H9 (cell line): ENCODE measurements at regions not wholly inside any gene's neighbourhood (a gene's known extent, or its start where the extent isn't known, plus 50 kb on each side); places are given as distances from the start of the nearest gene placed in this dataset.

Experiments
- DNase-seq: peaks from one replicate; pipeline ENCODE4 v3.0.0-alpha.2; 2017
- H2AFZ ChIP-seq: one replicate; pipeline ENCODE4 v1.6.1; 2013; ENCODE audit warnings: mild to moderate bottlenecking, low read length, control low read depth, moderate library complexity
- H2AK5ac ChIP-seq: 2 replicates; pipeline ENCODE4 v1.6.1; 2013; ENCODE audit warnings: low read length, control low read depth, mixed read lengths; ENCODE audit not compliant: insufficient read length
- H2BK120ac ChIP-seq: one replicate; pipeline ENCODE4 v1.6.1; 2013; ENCODE audit warnings: low read depth, mild to moderate bottlenecking, low read length, control low read depth, inconsistent platforms; ENCODE audit not compliant: poor library complexity, severe bottlenecking
- H2BK12ac ChIP-seq: 2 replicates; pipeline ENCODE4 v1.6.1; 2013; ENCODE audit warnings: low read length, control low read depth, mixed read lengths, low read depth; ENCODE audit not compliant: insufficient read length
- H2BK15ac ChIP-seq: 2 replicates; pipeline ENCODE4 v1.6.1; 2013; ENCODE audit warnings: low read depth, low read length, control low read depth
- H2BK20ac ChIP-seq: one replicate; pipeline ENCODE4 v1.6.1; 2013; ENCODE audit warnings: low read depth, mild to moderate bottlenecking, low read length, control low read depth, inconsistent platforms; ENCODE audit not compliant: poor library complexity, severe bottlenecking
- H2BK5ac ChIP-seq: 2 replicates; pipeline ENCODE4 v1.6.1; 2013; ENCODE audit warnings: low read length, control low read depth, mixed read lengths; ENCODE audit not compliant: insufficient read length
- H3K14ac ChIP-seq: 2 replicates; pipeline ENCODE4 v1.6.1; 2013; ENCODE audit warnings: low read length, control low read depth; ENCODE audit not compliant: insufficient read depth
- H3K18ac ChIP-seq: 2 replicates; pipeline ENCODE4 v1.6.1; 2013; ENCODE audit warnings: low read depth, mild to moderate bottlenecking, mixed read lengths, low read length, control low read depth; ENCODE audit not compliant: insufficient read length
- H3K23ac ChIP-seq: 2 replicates; pipeline ENCODE4 v1.6.1; 2013; ENCODE audit warnings: low read length, control low read depth, mixed read lengths, low read depth; ENCODE audit not compliant: insufficient read length
- H3K23me2 ChIP-seq: 2 replicates; pipeline ENCODE4 v1.6.1; 2013; ENCODE audit warnings: low read depth, mild to moderate bottlenecking, mixed read lengths, low read length, control low read depth; ENCODE audit not compliant: insufficient read length, poor library complexity, severe bottlenecking
- H3K27ac ChIP-seq: 2 replicates; pipeline ENCODE4 v1.5.1; 2013; ENCODE audit warnings: low read length, control low read depth, mixed read lengths, low read depth; ENCODE audit not compliant: insufficient read length
- H3K27me3 ChIP-seq: 2 replicates; pipeline ENCODE4 v1.6.1; 2013; ENCODE audit warnings: low read length, control low read depth, inconsistent platforms; ENCODE audit not compliant: insufficient read depth
- H3K4ac ChIP-seq: 2 replicates; pipeline ENCODE4 v1.6.1; 2013; ENCODE audit warnings: low read depth, mild to moderate bottlenecking, control low read depth, inconsistent platforms, low read length, moderate library complexity
- H3K4me1 ChIP-seq: 2 replicates; pipeline ENCODE4 v1.6.1; 2013; ENCODE audit warnings: low read length, control low read depth, inconsistent platforms; ENCODE audit not compliant: insufficient read depth
- H3K4me2 ChIP-seq: 2 replicates; pipeline ENCODE4 v1.6.1; 2013; ENCODE audit warnings: low read length, control low read depth, mixed read lengths; ENCODE audit not compliant: insufficient read length, insufficient read depth
- H3K56ac ChIP-seq: 2 replicates; pipeline ENCODE4 v1.6.1; 2013; ENCODE audit warnings: low read depth, mild to moderate bottlenecking, mixed read lengths, low read length, control low read depth; ENCODE audit not compliant: insufficient read length
- H3K79me1 ChIP-seq: 2 replicates; pipeline ENCODE4 v1.6.1; 2013; ENCODE audit warnings: low read depth, mild to moderate bottlenecking, moderate library complexity, low read length, control low read depth, inconsistent platforms; ENCODE audit not compliant: insufficient read depth, poor library complexity, severe bottlenecking
- H3K79me2 ChIP-seq: 2 replicates; pipeline ENCODE4 v1.6.1; 2013; ENCODE audit warnings: low read length, control low read depth, inconsistent platforms; ENCODE audit not compliant: insufficient read depth
- H3K9ac ChIP-seq: 2 replicates; pipeline ENCODE4 v1.6.1; 2013; ENCODE audit warnings: low read length, control low read depth, mixed read lengths; ENCODE audit not compliant: insufficient read length; ENCODE audit errors: extremely low read depth
- H3K9me3 ChIP-seq: one replicate; pipeline ENCODE4 v1.6.1; 2013; ENCODE audit warnings: low read depth, low read length, inconsistent platforms; ENCODE audit not compliant: control insufficient read depth
- H3T11ph ChIP-seq: one replicate; pipeline ENCODE4 v1.6.1; 2013; ENCODE audit warnings: mild to moderate bottlenecking, low read length, control low read depth, inconsistent platforms
- H4K20me1 ChIP-seq: one replicate; pipeline ENCODE4 v1.6.1; 2013; ENCODE audit not compliant: control insufficient read depth, insufficient read length, insufficient read depth
- H4K5ac ChIP-seq: 2 replicates; pipeline ENCODE4 v1.6.1; 2013; ENCODE audit warnings: low read depth, mild to moderate bottlenecking, mixed read lengths, low read length, control low read depth; ENCODE audit not compliant: insufficient read length
- H4K8ac ChIP-seq: replicated peaks from 2 replicates; pipeline ENCODE4 v1.6.1; 2013; ENCODE audit warnings: low read length, control low read depth, mixed read lengths, low read depth; ENCODE audit not compliant: insufficient read length
- H4K91ac ChIP-seq: 2 replicates; pipeline ENCODE4 v1.6.1; 2013; ENCODE audit warnings: low read depth, mild to moderate bottlenecking, moderate library complexity, mixed read lengths, low read length, control low read depth; ENCODE audit not compliant: insufficient read length
- H3K27ac Mint-ChIP-seq, 3 experiments: 2 replicates in 2 of 3; 3 replicates in 1 of 3; pipeline ENCODE4 v1.8.0; 2020 to 2021; ENCODE audit warnings: mixed read lengths in 3 of 3, mild to moderate bottlenecking in 1 of 3, moderate library complexity in 1 of 3
- H3K27me3 Mint-ChIP-seq: 2 replicates; pipeline ENCODE4 v1.8.0; 2021; ENCODE audit warnings: low read depth, mild to moderate bottlenecking, moderate library complexity, mixed read lengths
- H3K36me3 Mint-ChIP-seq, 3 experiments: 2 replicates in 2 of 3; 3 replicates in 1 of 3; pipeline ENCODE4 v1.8.0; 2020 to 2021; ENCODE audit warnings: low read depth in 3 of 3, mixed read lengths in 3 of 3; ENCODE audit not compliant: insufficient read depth in 1 of 3
- H3K4me1 Mint-ChIP-seq, 2 experiments: 2 replicates each; pipeline ENCODE4 v1.8.0; 2020; ENCODE audit warnings: mixed read lengths in 2 of 2
- H3K4me3 Mint-ChIP-seq, 2 experiments: 2 replicates in 1 of 2; 3 replicates in 1 of 2; pipeline ENCODE4 v1.8.0; 2020 to 2021; ENCODE audit warnings: mild to moderate bottlenecking in 2 of 2, mixed read lengths in 2 of 2, moderate library complexity in 1 of 2
- H3K9me3 Mint-ChIP-seq, 2 experiments: 2 replicates in 1 of 2; 3 replicates in 1 of 2; pipeline ENCODE4 v1.8.0; 2020; ENCODE audit warnings: mild to moderate bottlenecking in 2 of 2, mixed read lengths in 2 of 2, moderate library complexity in 1 of 2
- WGBS: extraction: QIAGEN DNeasy Blood & Tissue Kit; methylation state at CpG from one replicate; pipeline ENCODE4 v1.1.7; 2013; ENCODE audit warnings: missing lambda C conversion rate, low lambda C conversion rate, mixed read lengths; ENCODE audit not compliant: insufficient read length; ENCODE audit errors: extremely low coverage; 5-methylcytosine and 5-hydroxymethylcytosine counted together
- TF ChIP-seq, protein P1 (sequence below): fragments of 200-600 bp; sonication (generic); conservative IDR thresholded peaks from 3 replicates; pipeline ENCODE4 v1.8.0; 2021; ENCODE audit warnings: antibody characterized with exemption, mild to moderate bottlenecking

DNA sequence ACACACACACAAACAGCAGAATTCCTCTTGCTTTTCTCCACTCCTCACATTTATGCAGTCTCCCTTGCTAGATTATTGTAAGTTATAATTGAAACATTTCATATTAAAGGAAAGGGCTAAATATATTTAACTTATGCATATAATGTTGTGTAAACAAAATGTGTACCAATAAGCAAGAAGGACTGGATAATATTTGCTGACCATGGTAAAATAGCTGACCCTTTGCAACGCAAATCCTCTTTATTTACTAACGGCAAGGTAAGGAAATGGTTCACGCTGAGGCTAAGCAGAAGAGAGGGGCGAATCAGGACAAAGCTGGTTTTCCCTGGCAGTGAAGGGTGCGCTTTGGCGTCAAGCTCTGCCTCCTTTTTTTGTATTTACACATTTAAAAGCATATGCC, 154.2 kb upstream of the IRX4 start:
- no peak overlapping the region for H3K27ac Mint-ChIP-seq
- no peak overlapping the region for H3K4me3 Mint-ChIP-seq
- no peaks in the 10 kb centered on the region for H3K79me1 ChIP-seq
- H3K27me3 ChIP-seq, result no peaks in the 10 kb centered on the region
- peaks cover 0 to 4% of the 10 kb centered on the region in 2 experiments; a peak in 2 of 5 replicates for H3K9me3 Mint-ChIP-seq
- DNase-seq, result no peak
- no peak overlapping the region for H2AK5ac ChIP-seq
- no peak overlapping the region for H3K18ac ChIP-seq
- no peak overlapping the region for H3K23ac ChIP-seq
- H4K91ac ChIP-seq, result no peak overlapping the region
- no peak overlapping the region for H2BK12ac ChIP-seq
- no peak overlapping the region for H3K14ac ChIP-seq
- H4K8ac ChIP-seq, result no peak overlapping the region
- H2BK5ac ChIP-seq, result no peak overlapping the region
- H2BK20ac ChIP-seq, result no peak overlapping the region
- no peaks in the 10 kb centered on the region for H3K9me3 ChIP-seq
- no peaks in the 10 kb centered on the region for H4K20me1 ChIP-seq
- H3K36me3 Mint-ChIP-seq, result no peaks in the 10 kb centered on the region
- no peak overlapping the region for H2BK15ac ChIP-seq
- H3K9ac ChIP-seq, result no peak overlapping the region
- H3K4ac ChIP-seq, result no peak overlapping the region
- no peak overlapping the region for H3K4me2 ChIP-seq
- no peak overlapping the region for H4K5ac ChIP-seq
- H3K27me3 Mint-ChIP-seq, result peaks cover 61% of the 10 kb centered on the region
- peaks cover 3% of the 10 kb centered on the region for H3K23me2 ChIP-seq
- TF ChIP-seq, protein P1, sequence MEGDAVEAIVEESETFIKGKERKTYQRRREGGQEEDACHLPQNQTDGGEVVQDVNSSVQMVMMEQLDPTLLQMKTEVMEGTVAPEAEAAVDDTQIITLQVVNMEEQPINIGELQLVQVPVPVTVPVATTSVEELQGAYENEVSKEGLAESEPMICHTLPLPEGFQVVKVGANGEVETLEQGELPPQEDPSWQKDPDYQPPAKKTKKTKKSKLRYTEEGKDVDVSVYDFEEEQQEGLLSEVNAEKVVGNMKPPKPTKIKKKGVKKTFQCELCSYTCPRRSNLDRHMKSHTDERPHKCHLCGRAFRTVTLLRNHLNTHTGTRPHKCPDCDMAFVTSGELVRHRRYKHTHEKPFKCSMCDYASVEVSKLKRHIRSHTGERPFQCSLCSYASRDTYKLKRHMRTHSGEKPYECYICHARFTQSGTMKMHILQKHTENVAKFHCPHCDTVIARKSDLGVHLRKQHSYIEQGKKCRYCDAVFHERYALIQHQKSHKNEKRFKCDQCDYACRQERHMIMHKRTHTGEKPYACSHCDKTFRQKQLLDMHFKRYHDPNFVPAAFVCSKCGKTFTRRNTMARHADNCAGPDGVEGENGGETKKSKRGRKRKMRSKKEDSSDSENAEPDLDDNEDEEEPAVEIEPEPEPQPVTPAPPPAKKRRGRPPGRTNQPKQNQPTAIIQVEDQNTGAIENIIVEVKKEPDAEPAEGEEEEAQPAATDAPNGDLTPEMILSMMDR, result no peak
- no peaks in the 10 kb centered on the region for H3K4me1 ChIP-seq
- no peak overlapping the region for H2BK120ac ChIP-seq
- H3K27ac ChIP-seq, result no peak overlapping the region
- H3K4me1 Mint-ChIP-seq, result peaks cover 9% of the 10 kb centered on the region in 2 experiments
- H2AFZ ChIP-seq, result no peak overlapping the region
- no peak overlapping the region for H3T11ph ChIP-seq
- H3K56ac ChIP-seq, result no peak overlapping the region
- WGBS, result no CpG with 5 or more reads among the region's 6 CpGs
- no peaks in the 10 kb centered on the region for H3K79me2 ChIP-seq
